DMS79 (cell line): ENCODE measurements at regions not wholly inside any gene's neighbourhood (a gene's known extent, or its start where the extent isn't known, plus 50 kb on each side); places are given as distances from the start of the nearest gene placed in this dataset.

Source experiments
- DNase-seq: peaks from one replicate; lab custom pipeline; 2025; lab: John Stamatoyannopoulos, UW

GRCh38 chr15:96027501-96027900 is 303.0 kb upstream of the NR2F2 start:
- DNase-seq = no peak

DNA sequence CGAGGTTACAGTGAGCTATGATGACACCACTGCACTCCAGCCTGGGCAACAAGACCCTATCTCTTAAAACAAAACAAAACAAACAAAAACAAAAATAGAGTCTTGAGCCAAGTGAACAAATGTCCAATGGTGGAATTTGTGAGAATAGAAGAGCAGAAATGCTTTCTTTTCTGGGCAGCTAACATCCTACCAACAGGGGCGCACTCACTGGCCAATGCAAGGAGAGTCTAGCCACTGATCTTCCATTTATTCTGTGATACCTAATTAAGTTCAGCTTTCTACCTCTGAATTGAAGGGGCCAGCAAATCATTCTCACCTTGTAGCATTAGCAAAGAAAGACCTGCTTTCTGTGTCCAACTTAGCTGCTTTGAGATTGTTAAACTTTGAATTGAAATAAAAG is 301.9 kb upstream of the NR2F2 start:
- DNase-seq = no peak

DNA sequence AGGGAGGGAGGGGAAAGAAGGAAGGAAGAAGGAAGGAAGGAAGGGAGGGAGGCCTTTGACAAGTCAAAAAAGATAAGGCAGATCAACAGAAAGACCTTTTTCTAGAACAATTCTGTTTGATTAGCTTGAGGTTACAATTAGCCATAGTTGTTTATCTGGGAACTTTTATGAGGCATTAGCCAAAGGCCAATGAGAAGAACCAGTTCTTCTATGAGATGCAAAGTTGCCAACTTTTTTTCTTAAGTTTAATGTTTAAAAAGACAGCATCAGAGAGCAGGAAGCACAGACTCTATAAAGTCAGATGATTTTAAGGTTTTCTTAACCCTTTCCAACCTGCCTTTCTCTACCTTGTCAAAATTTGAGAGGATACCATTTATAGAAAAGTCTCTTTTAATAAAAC is 301.3 kb upstream of the NR2F2 start:
- no peak for DNase-seq

- DNase-seq = no peak
Observed at GRCh38 chr15:96031426-96032110, 298.9 kb upstream of the NR2F2 start.

GRCh38 chr15:96035091-96035490 is 295.4 kb upstream of the NR2F2 start:
- no peak for DNase-seq

DNA sequence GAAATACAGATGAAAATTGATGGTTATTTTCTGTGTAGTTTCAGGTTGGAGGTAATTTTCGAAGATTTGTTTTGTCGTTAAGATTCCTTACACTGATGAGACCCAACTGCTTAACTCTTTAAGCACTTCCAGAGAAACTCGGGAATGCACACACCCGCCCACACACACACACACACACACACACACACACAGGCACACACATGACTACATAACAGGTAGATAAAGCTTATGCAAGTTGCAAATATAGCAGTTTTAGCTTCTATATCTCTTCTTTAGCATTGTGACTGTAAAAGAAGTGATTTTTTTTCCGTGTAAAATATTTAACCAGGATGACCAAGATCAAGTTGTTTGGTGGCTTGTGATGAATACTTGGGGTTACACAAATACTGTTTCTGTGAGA is 294.9 kb upstream of the NR2F2 start:
- DNase-seq = no peak

- no peak for DNase-seq
Observed at GRCh38 chr15:96037584-96037983, 292.9 kb upstream of the NR2F2 start.

GRCh38 chr15:96038131-96038530 is 292.4 kb upstream of the NR2F2 start:
- no peak for DNase-seq

GRCh38 chr15:96038650-96039049 is 291.9 kb upstream of the NR2F2 start:
- DNase-seq = no peak

GRCh38 chr15:96041982-96042733 is 288.3 kb upstream of the NR2F2 start:
- no peak for DNase-seq

DNA sequence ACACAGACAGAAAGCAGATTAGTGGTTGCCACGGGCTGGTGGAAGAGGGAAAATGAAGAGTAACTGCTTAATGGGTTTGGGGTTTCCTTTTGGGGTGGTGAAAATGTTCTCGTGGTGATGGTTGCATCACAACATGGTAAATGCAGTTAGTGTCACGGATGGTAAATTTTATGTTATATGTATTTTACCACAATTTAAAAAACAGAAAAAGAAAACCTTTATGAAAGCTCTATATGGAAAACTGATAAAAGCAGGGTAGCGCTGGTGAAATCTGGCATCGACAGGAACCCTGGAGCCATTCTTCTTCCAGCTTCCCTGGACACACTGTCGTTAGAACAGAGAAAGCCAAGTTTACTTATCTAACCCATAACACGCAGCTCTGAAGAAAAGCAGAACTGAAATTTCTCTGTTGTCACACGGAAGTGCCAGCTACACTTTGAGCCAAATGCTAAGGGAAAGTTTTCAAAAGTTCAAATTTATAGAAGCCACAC is 287.7 kb upstream of the NR2F2 start:
- no peak for DNase-seq

GRCh38 chr15:96043591-96044171 is 286.8 kb upstream of the NR2F2 start:
- DNase-seq = no peak

DNA sequence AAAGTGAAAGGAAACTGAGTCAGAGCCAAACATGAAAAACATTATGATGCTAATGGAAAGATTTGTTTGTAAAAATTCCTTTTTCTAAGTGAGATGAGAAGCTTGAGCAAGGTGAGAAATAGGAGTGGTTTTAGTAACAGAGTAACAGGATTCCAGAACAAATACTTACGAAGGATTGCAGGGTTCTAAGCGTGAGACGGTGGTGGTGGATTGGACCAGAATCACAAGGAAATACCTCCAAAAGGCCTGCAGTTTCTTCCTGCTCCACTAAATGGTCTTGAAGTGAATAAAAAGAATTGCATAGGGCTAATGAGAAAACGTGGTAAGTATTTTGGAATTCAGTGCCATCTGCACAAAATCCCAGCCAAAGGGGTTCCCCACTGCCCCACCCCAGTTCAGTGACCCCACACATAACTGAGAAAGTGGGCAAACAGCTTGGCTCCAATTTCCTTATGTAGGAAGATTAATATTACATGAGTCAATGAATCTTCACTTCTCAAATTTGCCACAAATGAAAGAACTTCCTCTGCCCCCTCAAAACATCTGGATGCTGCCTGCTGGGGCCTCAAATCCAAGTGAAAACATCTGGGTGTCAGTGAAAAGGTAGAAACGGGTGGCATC is 283.8 kb upstream of the NR2F2 start:
- DNase-seq = no peak

DNA sequence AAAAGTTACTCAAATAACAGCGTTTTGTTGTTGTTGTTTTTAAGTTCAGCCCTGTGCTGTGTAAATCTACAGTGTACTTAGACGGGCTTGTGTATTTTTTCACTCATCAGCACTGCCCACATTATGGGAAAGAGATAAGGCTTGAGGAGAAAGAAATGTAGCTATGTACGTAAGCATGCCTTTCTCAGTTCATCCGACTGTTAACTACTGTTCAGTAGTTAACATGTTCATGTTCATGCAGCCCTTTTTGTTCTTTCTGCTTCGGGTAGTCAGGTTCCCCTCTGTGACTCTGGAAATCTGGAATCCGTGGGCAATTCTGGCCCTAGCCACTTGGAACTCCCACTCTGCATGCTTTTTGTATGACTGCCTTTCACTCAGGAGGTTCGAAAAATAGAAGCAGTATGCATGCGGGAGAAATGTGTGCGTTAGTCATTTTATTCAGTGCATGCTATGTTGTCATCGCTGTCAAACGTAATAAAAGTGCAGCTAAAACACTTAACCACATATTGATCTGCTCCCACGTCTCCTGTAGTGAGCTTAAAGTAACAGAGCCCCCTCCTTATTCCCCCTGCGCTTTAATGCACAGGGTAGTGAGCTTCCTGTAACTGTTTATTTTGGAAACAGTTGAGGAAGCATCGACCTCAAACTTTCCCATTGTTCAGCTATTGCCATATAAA is 283.1 kb upstream of the NR2F2 start:
- no peak for DNase-seq

GRCh38 chr15:96049323-96049722 is 281.2 kb upstream of the NR2F2 start:
- DNase-seq = no peak

DNA sequence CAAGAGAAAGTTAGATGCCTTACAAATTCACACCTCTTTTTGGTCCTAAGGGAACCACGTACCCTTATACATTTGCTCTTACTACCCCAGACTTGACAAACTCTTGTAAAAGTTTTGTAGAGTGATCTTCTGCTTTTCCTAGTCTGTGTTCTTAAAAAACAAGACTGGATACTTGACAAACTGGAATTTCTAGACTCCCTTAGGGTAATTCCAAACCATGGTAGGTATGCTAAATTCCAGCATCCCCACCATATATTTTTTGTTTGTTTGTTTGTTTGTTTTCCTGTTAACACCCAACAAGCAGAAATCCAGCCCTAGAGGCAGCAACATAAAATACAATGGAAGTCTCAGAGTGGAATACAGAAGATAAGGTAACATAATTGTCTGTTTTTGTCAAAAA is 280.7 kb upstream of the NR2F2 start:
- no peak for DNase-seq

DNA sequence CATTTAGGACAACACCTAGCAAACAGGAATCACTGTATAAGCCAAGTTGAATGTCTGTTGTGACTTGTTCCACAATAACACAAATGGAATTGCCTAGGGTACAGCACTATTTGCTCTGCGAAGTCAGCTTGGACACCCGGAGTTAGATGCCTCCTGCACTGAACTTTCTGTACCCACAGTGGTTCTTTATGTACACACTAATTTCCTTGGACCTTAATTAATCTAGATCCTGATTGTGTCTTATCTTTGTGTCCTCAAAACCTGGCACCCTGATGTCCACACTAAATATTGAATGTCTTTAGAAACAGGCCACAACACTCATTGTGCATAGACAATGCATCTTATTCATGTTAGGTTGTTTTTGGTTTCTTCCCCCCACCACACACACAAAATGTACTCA is 278.9 kb upstream of the NR2F2 start:
- no peak for DNase-seq

GRCh38 chr15:96052154-96052553 is 278.3 kb upstream of the NR2F2 start:
- no peak for DNase-seq

- DNase-seq = no peak
Observed at GRCh38 chr15:96052572-96053030, 277.9 kb upstream of the NR2F2 start.

- DNase-seq = peak; percentile 1
Observed at GRCh38 chr15:96053031-96053780, 277.3 kb upstream of the NR2F2 start.

GRCh38 chr15:96053781-96054428 is 276.6 kb upstream of the NR2F2 start:
- no peak for DNase-seq
